ENCODE measurements at regions not wholly inside any gene's neighbourhood (a gene's known extent, or its start where the extent isn't known, plus 50 kb on each side); places are given as distances from the start of the nearest gene placed in this dataset.

DNA sequence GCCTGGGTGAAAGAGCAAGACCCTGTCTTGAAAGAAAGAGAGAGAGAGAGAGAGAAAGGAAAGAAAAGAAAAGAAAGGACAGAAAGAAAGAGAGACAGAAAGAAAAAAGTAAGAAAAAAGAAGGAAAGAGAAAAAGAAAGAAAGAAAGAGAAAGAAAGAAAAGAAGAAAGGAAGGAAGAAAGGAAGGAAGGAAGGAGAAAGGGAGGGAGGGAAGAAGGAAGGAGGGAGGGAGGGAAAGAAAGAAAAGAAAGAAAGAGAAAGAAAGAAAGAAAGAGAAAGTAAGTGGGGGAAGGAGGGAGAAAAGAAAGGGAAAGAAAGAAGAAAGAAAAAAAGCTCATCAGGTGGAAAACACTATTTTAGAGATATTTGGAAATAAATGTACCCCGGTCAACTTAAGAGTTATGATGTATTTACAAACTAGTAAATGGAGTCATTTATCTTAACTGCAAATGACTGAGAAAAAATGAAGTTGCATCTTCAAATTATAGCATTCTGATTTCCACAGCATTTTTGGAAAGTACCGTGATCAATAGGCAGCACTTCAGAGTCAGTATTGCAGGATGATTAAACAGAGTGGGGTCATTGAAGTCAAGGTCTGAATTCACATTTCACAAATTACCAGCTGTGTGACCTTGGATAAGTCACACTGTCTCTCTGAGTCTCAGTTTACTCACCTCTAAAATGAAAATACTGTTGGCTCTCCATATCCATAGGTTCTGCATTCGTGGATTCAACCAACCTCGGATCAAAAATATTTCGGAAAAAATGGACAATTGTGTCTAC is 64.1 kb upstream of the SMAD1 start:
- H3K27ac ChIP-seq (ENCODE audit: low read depth, low read length) = no peak overlapping the region
- H3K4me3 ChIP-seq (ENCODE audit: low read depth, low read length) = no peak overlapping the region
- CTCF ChIA-PET = interaction anchor here (0.7 kb wide), 1 partner anchor 201 kb away, joined by 3 read pairs; no protein-coding TSS in a partner anchor
- no peaks in the 10 kb centered on the region for H3K9me3 ChIP-seq (ENCODE audit: control insufficient read depth, insufficient read depth, low read length)
- no peak for DNase-seq (ENCODE audit: low read depth, low spot score)
- TF ChIP-seq CTCF (IDR thresholded peaks at IDR 0.05; ENCODE audit: low read depth, low read length) = no peak
- H3K27me3 ChIP-seq (ENCODE audit: control insufficient read depth, insufficient read depth, low read length) = peaks cover 3% of the 10 kb centered on the region
- POLR2A ChIA-PET = no interaction called here

DNA sequence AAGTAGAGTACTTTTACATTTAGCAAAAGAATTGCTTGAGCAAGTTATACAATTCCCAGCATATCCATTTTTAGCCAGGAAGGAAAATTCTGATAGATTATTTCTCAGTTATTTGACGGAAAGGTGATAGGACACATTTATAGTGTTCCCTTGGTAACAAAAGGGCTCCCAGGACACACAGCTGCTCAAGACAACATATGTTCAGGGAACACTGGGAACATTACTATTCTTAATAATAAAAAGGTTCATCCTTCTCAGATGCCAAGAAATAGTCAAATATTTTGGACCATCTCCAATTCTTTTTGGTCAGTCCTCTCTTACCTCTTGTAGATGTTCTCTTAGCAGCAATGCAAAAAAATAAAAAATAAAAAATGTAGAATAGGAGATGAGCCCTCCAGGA is 66.8 kb upstream of the SMAD1 start:
- Histone ChIP-seq H3K4me3 (ENCODE audit: low read depth, low read length) (no peak overlapping the region), H3K27me3 (ENCODE audit: control insufficient read depth, insufficient read depth, low read length) (peaks cover 7% of the 10 kb centered on the region), H3K27ac (ENCODE audit: low read depth, low read length) (no peak overlapping the region), H3K9me3 (ENCODE audit: control insufficient read depth, insufficient read depth, low read length) (no peaks in the 10 kb centered on the region)
- POLR2A ChIA-PET = no interaction called here
- CTCF ChIA-PET = interaction anchor here (1.1 kb wide), 1 partner anchor 142 kb away, joined by 3 read pairs; no protein-coding TSS in a partner anchor
- TF ChIP-seq CTCF (IDR thresholded peaks at IDR 0.05; ENCODE audit: low read depth, low read length) = no peak
- no peak for DNase-seq (ENCODE audit: low read depth, low spot score)

GRCh38 chr4:145414226-145414625 is 67.4 kb upstream of the SMAD1 start:
- peaks cover 7% of the 10 kb centered on the region for H3K27me3 ChIP-seq (ENCODE audit: control insufficient read depth, insufficient read depth, low read length)
- CTCF ChIA-PET = interaction anchor here (0.6 to 1.2 kb wide), 3 partner anchors 143 to 195 kb away, joined by 3 to 4 read pairs (median 3); no protein-coding TSS in a partner anchor
- no peak for TF ChIP-seq CTCF (IDR thresholded peaks at IDR 0.05; ENCODE audit: low read depth, low read length)
- no peak for DNase-seq (ENCODE audit: low read depth, low spot score)
- no peak overlapping the region for H3K27ac ChIP-seq (ENCODE audit: low read depth, low read length)
- POLR2A ChIA-PET = no interaction called here
- no peak overlapping the region for H3K4me3 ChIP-seq (ENCODE audit: low read depth, low read length)
- H3K9me3 ChIP-seq (ENCODE audit: control insufficient read depth, insufficient read depth, low read length) = no peaks in the 10 kb centered on the region

DNA sequence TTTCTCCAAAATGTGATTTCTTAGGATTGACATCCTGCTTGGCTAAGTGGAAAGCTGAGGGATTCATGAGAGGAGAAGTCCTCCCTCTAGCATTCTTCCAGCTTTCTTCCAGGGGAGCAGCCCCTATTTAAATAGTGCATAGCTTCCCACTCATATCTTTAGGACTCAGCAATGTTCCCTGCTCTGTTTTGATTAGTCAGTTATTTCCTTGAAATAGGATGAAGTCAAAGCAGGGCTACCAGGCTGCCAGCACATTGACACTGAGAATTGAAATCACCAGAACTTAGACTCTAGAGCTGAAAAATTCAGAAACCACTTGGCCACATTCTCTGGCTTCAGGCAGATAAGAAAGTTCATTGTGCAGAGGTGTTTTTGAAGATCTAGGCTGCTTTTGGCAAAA is 74.7 kb upstream of the SMAD1 start:
- CTCF ChIA-PET = no interaction called here
- POLR2A ChIA-PET = no interaction called here
- DNase-seq (ENCODE audit: low read depth, low spot score) = no peak
- H3K9me3 ChIP-seq (ENCODE audit: control insufficient read depth, insufficient read depth, low read length) = no peaks in the 10 kb centered on the region
- H3K27me3 ChIP-seq (ENCODE audit: control insufficient read depth, insufficient read depth, low read length) = peaks cover 3% of the 10 kb centered on the region
- no peak overlapping the region for H3K4me3 ChIP-seq (ENCODE audit: low read depth, low read length)
- TF ChIP-seq CTCF (IDR thresholded peaks at IDR 0.05; ENCODE audit: low read depth, low read length) = no peak
- H3K27ac ChIP-seq (ENCODE audit: low read depth, low read length) = no peak overlapping the region

DNA sequence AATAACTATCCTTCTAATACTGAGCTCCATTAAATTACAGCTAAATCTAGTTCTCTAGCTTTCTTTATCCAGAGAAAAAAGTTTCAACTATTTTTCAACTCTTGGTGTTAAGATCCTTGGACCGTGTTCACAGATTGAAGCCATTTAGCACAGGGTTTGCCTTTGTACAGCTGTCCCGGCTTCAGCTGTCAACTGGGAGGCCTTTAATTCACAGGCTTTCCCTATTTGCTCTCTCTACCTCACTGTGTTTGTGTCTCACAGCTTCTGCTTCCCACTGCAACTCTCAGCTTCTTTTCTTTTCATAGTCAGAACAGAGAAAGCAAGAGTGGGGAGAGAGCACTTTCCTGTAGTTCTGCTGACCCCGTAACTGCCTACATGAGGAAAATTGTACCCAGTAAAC is 76.9 kb upstream of the SMAD1 start:
- Histone ChIP-seq H3K9me3 (ENCODE audit: control insufficient read depth, insufficient read depth, low read length) (no peaks in the 10 kb centered on the region), H3K4me3 (ENCODE audit: low read depth, low read length) (no peak overlapping the region), H3K27ac (ENCODE audit: low read depth, low read length) (no peak overlapping the region), H3K27me3 (ENCODE audit: control insufficient read depth, insufficient read depth, low read length) (no peaks in the 10 kb centered on the region)
- no peak for DNase-seq (ENCODE audit: low read depth, low spot score)
- ChIA-PET POLR2A (no interaction called here), CTCF (no interaction called here)
- no peak for TF ChIP-seq CTCF (IDR thresholded peaks at IDR 0.05; ENCODE audit: low read depth, low read length)
